ENCODE measurements at regions not wholly inside any gene's neighbourhood (a gene's known extent, or its start where the extent isn't known, plus 50 kb on each side); places are given as distances from the start of the nearest gene placed in this dataset.
A peak's percentile ranks its signal among the peaks of the same experiment; 100 is the strongest.

- ATAC-seq, result no peak
- no peak for DNase-seq
- H3K4me1 ChIP-seq, result no peaks in the 10 kb centered on the region
- no peak overlapping the region for H3K27ac ChIP-seq
- TF ChIP-seq CTCF (IDR thresholded peaks at IDR 0.05), result no peak
- intact Hi-C loops (cut with DNase I), result no loop called here
- no peaks in the 10 kb centered on the region for H3K36me3 ChIP-seq
- H3K9me3 ChIP-seq, result no peaks in the 10 kb centered on the region
- H3K27me3 ChIP-seq, result no peaks in the 10 kb centered on the region
- H3K4me3 ChIP-seq, result no peak overlapping the region
Observed at GRCh38 chr2:191578031-191578430, 99.9 kb upstream of the NABP1 start.

- DNase-seq, result no peak
- Histone ChIP-seq H3K9me3 (no peaks in the 10 kb centered on the region), H3K36me3 (no peaks in the 10 kb centered on the region), H3K4me3 (no peak overlapping the region), H3K27me3 (no peaks in the 10 kb centered on the region), H3K4me1 (no peaks in the 10 kb centered on the region), H3K27ac (no peak overlapping the region)
- no peak for ATAC-seq
- TF ChIP-seq CTCF (IDR thresholded peaks at IDR 0.05), result no peak
- intact Hi-C loops (cut with DNase I), result no loop called here
Observed at GRCh38 chr2:191580581-191580980, 97.4 kb upstream of the NABP1 start.

- Histone ChIP-seq H3K4me1 (no peaks in the 10 kb centered on the region), H3K36me3 (no peaks in the 10 kb centered on the region), H3K27me3 (no peaks in the 10 kb centered on the region), H3K27ac (no peak overlapping the region), H3K9me3 (no peaks in the 10 kb centered on the region), H3K4me3 (no peak overlapping the region)
- TF ChIP-seq CTCF (IDR thresholded peaks at IDR 0.05), result no peak
- ATAC-seq (no peak), DNase-seq (no peak)
- intact Hi-C loops (cut with DNase I), result no loop called here
Observed at GRCh38 chr2:191581003-191581402, 96.9 kb upstream of the NABP1 start.

GRCh38 chr2:191582355-191582754, 95.6 kb upstream of the NABP1 start:
- H3K4me3 ChIP-seq, result no peak overlapping the region
- H3K9me3 ChIP-seq, result no peaks in the 10 kb centered on the region
- no peaks in the 10 kb centered on the region for H3K27me3 ChIP-seq
- H3K4me1 ChIP-seq, result no peaks in the 10 kb centered on the region
- no peak overlapping the region for H3K27ac ChIP-seq
- ATAC-seq, result peak; percentile 47
- intact Hi-C loops (cut with DNase I), result no loop called here
- DNase-seq, result no peak
- TF ChIP-seq CTCF (IDR thresholded peaks at IDR 0.05), result no peak
- no peaks in the 10 kb centered on the region for H3K36me3 ChIP-seq

GRCh38 chr2:191591025-191591424, 86.9 kb upstream of the NABP1 start:
- no peak for TF ChIP-seq CTCF (IDR thresholded peaks at IDR 0.05)
- H3K27ac ChIP-seq, result no peak overlapping the region

More at GRCh38 chr2:191591025-191591424, 86.9 kb upstream of the NABP1 start:
- no peak for DNase-seq
- Histone ChIP-seq H3K4me3 (no peak overlapping the region), H3K27me3 (no peaks in the 10 kb centered on the region), H3K36me3 (no peaks in the 10 kb centered on the region), H3K9me3 (no peaks in the 10 kb centered on the region), H3K4me1 (no peaks in the 10 kb centered on the region)
- intact Hi-C loops (cut with DNase I), result no loop called here
- ATAC-seq, result no peak
